ENCODE measurements at regions not wholly inside any gene's neighbourhood (a gene's known extent, or its start where the extent isn't known, plus 50 kb on each side); places are given as distances from the start of the nearest gene placed in this dataset.

DNA sequence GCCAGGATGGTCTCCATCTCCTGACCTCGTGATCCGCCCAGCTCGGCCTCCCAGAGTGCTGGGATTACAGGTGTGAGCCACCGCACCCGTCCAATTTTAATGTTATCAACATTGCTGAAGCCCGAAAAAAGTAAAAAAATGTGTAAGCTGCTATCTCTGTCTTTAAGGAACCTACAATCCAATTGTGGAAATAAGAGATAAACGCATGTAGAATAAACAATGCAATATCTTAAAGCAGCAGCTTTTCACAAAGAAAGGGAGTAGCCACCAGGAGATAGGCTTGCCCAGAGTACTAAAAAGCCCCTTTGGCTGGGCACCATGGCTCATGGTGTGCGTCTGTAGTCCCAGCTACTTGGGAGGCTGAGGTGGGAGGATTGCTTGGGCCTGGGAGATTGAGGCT, 282.9 kb upstream of the LYZL1 start (continued):
- TF ChIP-seq ELF4 (CRISPR knock-in tag; IDR thresholded peaks at IDR 0.05) (peak; percentile 62; the same call in 1 of the 2 replicates), TGIF2 (CRISPR knock-in tag; IDR thresholded peaks at IDR 0.05) (no peak), LCOR (CRISPR knock-in tag; IDR thresholded peaks at IDR 0.05) (0 out of 2 replicates have a peak, but pooled peaks have one; percentile 28), TBL1XR1 (IDR thresholded peaks at IDR 0.05; ENCODE audit: low read length in 2 of 2) (peak in 1 of 2 experiments; percentile 77; a peak in 2 of 4 replicates), CTBP1 (IDR thresholded peaks at IDR 0.05; ENCODE audit: borderline replicate concordance) (peak; percentile 75; the same call in 1 of the 2 replicates), ZNF384 (IDR thresholded peaks at IDR 0.05; ENCODE audit: low read depth, low read length) (peak; percentile 87), ZFPM2 (CRISPR knock-in tag; IDR thresholded peaks at IDR 0.05) (no peak), CAMTA2 (CRISPR knock-in tag; conservative IDR thresholded peaks at IDR 0.05) (no peak), TCF7L2 (IDR thresholded peaks at IDR 0.05; ENCODE audit: low read depth, low read length) (no peak), CSDE1 (IDR thresholded peaks at IDR 0.05) (no peak), ZEB2 (IDR thresholded peaks at IDR 0.05) (0 out of 2 replicates have a peak, but pooled peaks have one; percentile 33), TEAD1 (CRISPR knock-in tag; IDR thresholded peaks at IDR 0.05) (peak in 1 of 2 experiments; percentile 70; a peak in 1 of 4 replicates), ZNF764 (CRISPR knock-in tag; IDR thresholded peaks at IDR 0.05; ENCODE audit: low read depth) (no peak), PHB (CRISPR knock-in tag; IDR thresholded peaks at IDR 0.05) (no peak), ZNF316 (IDR thresholded peaks at IDR 0.05) (no peak), ZNF143 (CRISPR knock-in tag; IDR thresholded peaks at IDR 0.05) (no peak), HMGN3 (IDR thresholded peaks at IDR 0.05; ENCODE audit: borderline replicate concordance, extremely low read depth, insufficient read length, low read depth, low read length) (no peak), SOX6 (IDR thresholded peaks at IDR 0.05) (peak; percentile 95), NR4A1 (CRISPR knock-in tag; IDR thresholded peaks at IDR 0.05) (no peak), NR4A1 (tag; IDR thresholded peaks at IDR 0.05) (peak; percentile 83), ESRRA (IDR thresholded peaks at IDR 0.05; ENCODE audit: borderline replicate concordance, low read depth) (0 out of 2 replicates have a peak, but pooled peaks have one; percentile 26), ZNF174 (CRISPR knock-in tag; IDR thresholded peaks at IDR 0.05) (no peak)
- TF ChIP-seq, protein P1, sequence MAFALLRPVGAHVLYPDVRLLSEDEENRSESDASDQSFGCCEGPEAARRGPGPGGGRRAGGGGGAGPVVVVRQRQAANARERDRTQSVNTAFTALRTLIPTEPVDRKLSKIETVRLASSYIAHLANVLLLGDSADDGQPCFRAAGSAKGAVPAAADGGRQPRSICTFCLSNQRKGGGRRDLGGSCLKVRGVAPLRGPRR (CRISPR knock-in tag; IDR thresholded peaks at IDR 0.05) = 0 out of 2 replicates have a peak, but pooled peaks have one; percentile 16
- TF ChIP-seq, protein P2, sequence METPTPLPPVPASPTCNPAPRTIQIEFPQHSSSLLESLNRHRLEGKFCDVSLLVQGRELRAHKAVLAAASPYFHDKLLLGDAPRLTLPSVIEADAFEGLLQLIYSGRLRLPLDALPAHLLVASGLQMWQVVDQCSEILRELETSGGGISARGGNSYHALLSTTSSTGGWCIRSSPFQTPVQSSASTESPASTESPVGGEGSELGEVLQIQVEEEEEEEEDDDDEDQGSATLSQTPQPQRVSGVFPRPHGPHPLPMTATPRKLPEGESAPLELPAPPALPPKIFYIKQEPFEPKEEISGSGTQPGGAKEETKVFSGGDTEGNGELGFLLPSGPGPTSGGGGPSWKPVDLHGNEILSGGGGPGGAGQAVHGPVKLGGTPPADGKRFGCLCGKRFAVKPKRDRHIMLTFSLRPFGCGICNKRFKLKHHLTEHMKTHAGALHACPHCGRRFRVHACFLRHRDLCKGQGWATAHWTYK (CRISPR knock-in tag; IDR thresholded peaks at IDR 0.05) = peak; percentile 66; the same call in 1 of the 2 replicates
